Progenitor cell of endocrine pancreas (in vitro differentiated cells): ENCODE measurements at regions not wholly inside any gene's neighbourhood (a gene's known extent, or its start where the extent isn't known, plus 50 kb on each side); places are given as distances from the start of the nearest gene placed in this dataset.

ENCODE experiments used
- DNase-seq: peaks from one replicate; pipeline ENCODE4 v3.0.0; 2021; ENCODE audit warnings: low spot score; ENCODE audit not compliant: unreplicated experiment
- H3K27ac Mint-ChIP-seq: 2 replicates; pipeline ENCODE4 v1.8.0; 2021; ENCODE audit warnings: mild to moderate bottlenecking, moderate library complexity, mixed read lengths
- H3K27me3 Mint-ChIP-seq: 2 replicates; pipeline ENCODE4 v1.8.0; 2021; ENCODE audit warnings: mixed read lengths
- H3K36me3 Mint-ChIP-seq: 2 replicates; pipeline ENCODE4 v1.8.0; 2022; ENCODE audit warnings: mixed read lengths; ENCODE audit not compliant: insufficient read depth
- H3K4me1 Mint-ChIP-seq: 2 replicates; pipeline ENCODE4 v1.8.0; 2021; ENCODE audit warnings: low read depth, mixed read lengths
- H3K4me3 Mint-ChIP-seq: 2 replicates; pipeline ENCODE4 v1.8.0; 2021; ENCODE audit warnings: low read depth, mild to moderate bottlenecking, moderate library complexity, mixed read lengths
- H3K9me3 Mint-ChIP-seq: 2 replicates; pipeline ENCODE4 v1.8.0; 2021; ENCODE audit warnings: low read depth, mixed read lengths
- TF ChIP-seq, protein P1 (sequence below): fragments of 200-600 bp; sonication (generic); IDR thresholded peaks from one replicate; pipeline ENCODE4 v1.5.0; 2021; ENCODE audit warnings: antibody characterized with exemption, mild to moderate bottlenecking; ENCODE audit not compliant: unreplicated experiment

DNA sequence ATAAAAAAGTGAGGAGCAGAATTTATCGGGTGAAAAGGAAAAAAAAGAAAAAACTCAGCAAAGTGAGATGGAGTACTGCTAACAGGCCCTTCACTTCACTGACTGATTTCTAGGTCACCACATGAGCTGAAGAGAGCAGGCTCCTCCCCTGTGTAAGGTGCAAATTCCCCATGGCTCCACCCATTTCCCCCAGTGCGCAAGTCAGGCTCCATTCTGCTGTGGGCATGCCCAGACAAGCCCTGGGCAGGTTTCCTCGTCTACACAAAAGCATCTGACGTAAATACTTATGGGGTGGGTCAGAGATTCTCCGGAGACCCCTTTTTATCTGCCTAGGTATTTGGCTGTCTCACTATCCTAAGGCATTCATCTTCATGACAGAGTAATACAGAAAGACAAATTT, 157.9 kb downstream of the MAGEB5 start:
- TF ChIP-seq, protein P1, sequence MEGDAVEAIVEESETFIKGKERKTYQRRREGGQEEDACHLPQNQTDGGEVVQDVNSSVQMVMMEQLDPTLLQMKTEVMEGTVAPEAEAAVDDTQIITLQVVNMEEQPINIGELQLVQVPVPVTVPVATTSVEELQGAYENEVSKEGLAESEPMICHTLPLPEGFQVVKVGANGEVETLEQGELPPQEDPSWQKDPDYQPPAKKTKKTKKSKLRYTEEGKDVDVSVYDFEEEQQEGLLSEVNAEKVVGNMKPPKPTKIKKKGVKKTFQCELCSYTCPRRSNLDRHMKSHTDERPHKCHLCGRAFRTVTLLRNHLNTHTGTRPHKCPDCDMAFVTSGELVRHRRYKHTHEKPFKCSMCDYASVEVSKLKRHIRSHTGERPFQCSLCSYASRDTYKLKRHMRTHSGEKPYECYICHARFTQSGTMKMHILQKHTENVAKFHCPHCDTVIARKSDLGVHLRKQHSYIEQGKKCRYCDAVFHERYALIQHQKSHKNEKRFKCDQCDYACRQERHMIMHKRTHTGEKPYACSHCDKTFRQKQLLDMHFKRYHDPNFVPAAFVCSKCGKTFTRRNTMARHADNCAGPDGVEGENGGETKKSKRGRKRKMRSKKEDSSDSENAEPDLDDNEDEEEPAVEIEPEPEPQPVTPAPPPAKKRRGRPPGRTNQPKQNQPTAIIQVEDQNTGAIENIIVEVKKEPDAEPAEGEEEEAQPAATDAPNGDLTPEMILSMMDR, result no peak
- peaks cover 32% of the 10 kb centered on the region for H3K9me3 Mint-ChIP-seq
- no peak for DNase-seq
- no peak overlapping the region for H3K27ac Mint-ChIP-seq
- H3K4me3 Mint-ChIP-seq, result no peak overlapping the region
- no peaks in the 10 kb centered on the region for H3K27me3 Mint-ChIP-seq
- H3K36me3 Mint-ChIP-seq, result no peaks in the 10 kb centered on the region
- peaks cover 4% of the 10 kb centered on the region for H3K4me1 Mint-ChIP-seq

DNA sequence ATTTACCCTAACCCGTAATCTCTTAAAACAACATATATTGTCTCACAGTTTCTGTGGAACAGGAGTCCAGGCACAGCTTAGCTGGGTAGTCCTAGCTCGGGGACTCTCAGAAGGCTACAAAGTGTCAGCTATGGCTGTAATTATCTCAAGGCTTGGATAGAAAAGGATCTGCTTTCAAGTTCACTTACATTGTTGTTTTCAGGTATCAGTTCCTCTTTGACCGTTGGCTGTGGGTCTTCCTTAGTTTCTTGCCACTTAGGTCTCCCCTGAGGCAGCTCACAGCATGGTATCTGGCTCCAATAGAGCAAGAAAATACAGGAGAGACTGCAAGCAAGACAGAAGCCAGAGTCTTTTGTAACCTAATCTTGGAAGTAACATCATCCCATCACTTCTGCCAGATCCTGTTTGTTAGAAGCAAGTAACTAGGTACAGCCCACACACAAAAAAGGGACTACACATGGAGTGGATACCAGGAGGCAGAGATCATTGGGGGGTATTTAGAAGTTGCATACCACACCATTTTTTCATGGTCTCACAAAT, 137.0 kb downstream of the MAGEB5 start:
- TF ChIP-seq, protein P1, result no peak
- Mint-ChIP-seq H3K36me3 (no peaks in the 10 kb centered on the region), H3K27ac (no peak overlapping the region), H3K4me1 (no peaks in the 10 kb centered on the region), H3K9me3 (peaks cover 17% of the 10 kb centered on the region), H3K27me3 (no peaks in the 10 kb centered on the region), H3K4me3 (no peak overlapping the region)
- no peak for DNase-seq

DNA sequence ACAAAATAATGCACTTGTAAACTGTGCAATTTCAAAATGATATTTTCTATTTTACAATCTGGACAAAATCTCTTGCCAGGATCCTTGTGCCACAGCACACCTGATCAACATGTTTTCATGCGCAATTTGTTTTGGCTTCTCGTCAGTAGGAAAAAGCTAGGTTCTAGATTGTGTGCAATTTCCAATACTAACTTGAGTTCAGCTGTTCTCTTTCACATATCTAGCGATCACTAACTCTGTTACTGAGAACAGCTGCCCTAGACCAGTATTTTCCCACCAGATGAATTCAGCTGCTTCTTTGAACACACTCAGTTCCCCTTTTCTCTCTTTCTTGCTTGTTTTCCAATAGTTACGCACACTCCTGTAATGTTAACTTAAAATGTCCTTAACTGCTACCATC, 131.2 kb downstream of the MAGEB5 start:
- Mint-ChIP-seq H3K4me1 (no peaks in the 10 kb centered on the region), H3K27ac (no peak overlapping the region), H3K36me3 (peaks cover 1% of the 10 kb centered on the region), H3K4me3 (no peak overlapping the region), H3K27me3 (no peaks in the 10 kb centered on the region), H3K9me3 (peaks cover 21% of the 10 kb centered on the region)
- TF ChIP-seq, protein P1, result no peak
- DNase-seq, result no peak

DNA sequence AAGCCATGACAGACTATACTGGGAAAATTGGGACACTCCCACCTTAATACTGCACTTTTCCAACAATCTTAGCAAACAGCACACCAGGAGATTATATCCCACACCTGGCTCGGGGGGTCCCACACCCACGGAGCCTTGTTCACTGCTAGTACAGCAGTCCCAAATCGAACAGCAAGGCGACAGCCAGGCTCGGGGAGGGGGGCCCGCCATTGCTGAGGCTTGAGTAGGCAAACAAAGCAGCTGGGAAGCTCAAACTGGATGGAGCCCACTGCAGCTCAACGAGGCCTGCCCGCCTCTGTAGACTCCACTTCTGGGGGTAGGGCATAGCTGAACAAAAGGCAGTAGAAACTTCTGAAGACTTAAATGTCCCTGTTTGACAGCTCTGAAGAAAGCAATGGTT, 118.3 kb downstream of the MAGEB5 start:
- TF ChIP-seq, protein P1, result no peak
- no peak overlapping the region for H3K27ac Mint-ChIP-seq
- no peaks in the 10 kb centered on the region for H3K36me3 Mint-ChIP-seq
- no peaks in the 10 kb centered on the region for H3K27me3 Mint-ChIP-seq
- no peak for DNase-seq
- no peaks in the 10 kb centered on the region for H3K4me1 Mint-ChIP-seq
- H3K4me3 Mint-ChIP-seq, result no peak overlapping the region
- peaks cover 25% of the 10 kb centered on the region for H3K9me3 Mint-ChIP-seq

DNA sequence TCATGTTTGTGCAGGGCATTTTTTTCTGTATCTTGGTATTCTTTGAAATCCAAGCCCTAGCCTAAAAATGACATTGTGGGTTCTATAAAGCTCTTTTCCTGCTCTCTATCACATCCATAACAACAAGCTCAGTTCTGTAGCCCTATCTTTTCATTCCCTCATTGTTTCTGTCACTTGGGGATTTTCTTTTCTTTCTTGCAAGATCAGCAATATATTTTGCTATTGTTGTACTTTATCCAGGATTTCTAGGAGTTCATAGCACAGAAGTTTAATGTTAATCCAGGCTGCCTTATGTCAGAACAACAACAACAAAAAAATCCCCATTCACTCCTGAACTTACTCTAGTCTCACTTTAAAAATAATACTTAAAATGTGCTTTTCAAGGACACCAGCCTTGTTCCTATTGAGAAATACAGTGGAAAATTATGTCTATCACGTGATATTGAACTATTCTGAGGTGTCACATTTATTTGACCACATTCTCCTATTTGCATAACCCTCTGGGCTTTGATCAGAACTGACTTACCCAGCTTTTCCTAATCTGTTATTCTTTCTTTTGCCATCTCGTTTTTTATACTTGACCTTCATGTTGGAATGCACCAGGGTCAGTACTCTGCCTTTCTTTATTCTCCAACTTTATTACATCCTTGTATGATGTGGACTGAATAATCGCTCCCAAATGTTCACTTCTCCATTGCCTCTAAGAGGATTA, 112.8 kb downstream of the MAGEB5 start:
- Mint-ChIP-seq H3K4me1 (no peaks in the 10 kb centered on the region), H3K9me3 (peaks cover 6% of the 10 kb centered on the region), H3K36me3 (no peaks in the 10 kb centered on the region), H3K4me3 (no peak overlapping the region), H3K27ac (no peak overlapping the region), H3K27me3 (no peaks in the 10 kb centered on the region)
- TF ChIP-seq, protein P1, result no peak
- DNase-seq, result no peak
